ENCODE measurements at regions not wholly inside any gene's neighbourhood (a gene's known extent, or its start where the extent isn't known, plus 50 kb on each side); places are given as distances from the start of the nearest gene placed in this dataset.
A peak's percentile ranks its signal among the peaks of the same experiment; 100 is the strongest.

GRCh38 chr2:138853761-138854160, 73.6 kb upstream of the NXPH2 start:
- no peak for TF ChIP-seq CTCF (IDR thresholded peaks at IDR 0.05)

- no peak for TF ChIP-seq CTCF (IDR thresholded peaks at IDR 0.05)
These were observed 73.1 kb upstream of the NXPH2 start for GRCh38 chr2:138853296-138853695.

- peak; percentile 75 for TF ChIP-seq CTCF (IDR thresholded peaks at IDR 0.05)
These were observed 66.1 kb upstream of the NXPH2 start for GRCh38 chr2:138846216-138846821.

GRCh38 chr2:138842341-138842740, 62.2 kb upstream of the NXPH2 start:
- no peak for TF ChIP-seq CTCF (IDR thresholded peaks at IDR 0.05)

- TF ChIP-seq CTCF (IDR thresholded peaks at IDR 0.05), result no peak
These were observed 61.3 kb upstream of the NXPH2 start for GRCh38 chr2:138841459-138841858.

GRCh38 chr2:138838851-138839620, 58.8 kb upstream of the NXPH2 start:
- no peak for TF ChIP-seq CTCF (IDR thresholded peaks at IDR 0.05)

GRCh38 chr2:138831691-138832090, 51.5 kb upstream of the NXPH2 start:
- TF ChIP-seq CTCF (IDR thresholded peaks at IDR 0.05), result no peak
